ENCODE measurements at regions not wholly inside any gene's neighbourhood (a gene's known extent, or its start where the extent isn't known, plus 50 kb on each side); places are given as distances from the start of the nearest gene placed in this dataset.
"Not testable (repeated sequence)": the region's sequence is repeated elsewhere in the genome, so short reads cannot be mapped to it uniquely, and the experiment has no call there.

GRCh38 chr2:4981802-4982409 lies 710.3 kb upstream of the SOX11 start:
- ATAC-seq (no peak), DNase-seq (ENCODE audit: low read depth, low spot score) (no peak)
- no peak overlapping the region for H2AFZ ChIP-seq (ENCODE audit: low read depth, low read length, poor library complexity, severe bottlenecking)
- H3K79me2 ChIP-seq (ENCODE audit: insufficient read depth, low read length) = no peaks in the 10 kb centered on the region
- no peak overlapping the region for H3K4me2 ChIP-seq (ENCODE audit: low read length)
- H3K27me3 ChIP-seq (ENCODE audit: insufficient read depth, low read length) = no peaks in the 10 kb centered on the region
- no peaks in the 10 kb centered on the region for H3K36me3 ChIP-seq (ENCODE audit: control insufficient read depth in 1 of 2, insufficient read depth in 2 of 2, low read length in 2 of 2)
- H3K4me3 ChIP-seq (replicated peaks in 1 of 2; ENCODE audit: low read depth in 1 of 2, low read length in 2 of 2) = no peak overlapping the region
- H4K20me1 ChIP-seq (ENCODE audit: insufficient read depth) = no peaks in the 10 kb centered on the region; the same call in 1 of the 2 replicates
- no peak overlapping the region for H3K27ac ChIP-seq (ENCODE audit: low read depth, low read length)
- TF ChIP-seq CTCF (IDR thresholded peaks at IDR 0.05 in 2 of 3, conservative IDR thresholded peaks at IDR 0.05 in 1 of 3; ENCODE audit: borderline replicate concordance in 1 of 3, insufficient read depth in 1 of 3, low read depth in 2 of 3, low read length in 2 of 3) (no peak), EZH2phosphoT487 (IDR thresholded peaks at IDR 0.05; ENCODE audit: borderline replicate concordance) (no peak), RAD21 (IDR thresholded peaks at IDR 0.05; ENCODE audit: low read depth) (no peak), SP1 (IDR thresholded peaks at IDR 0.05; ENCODE audit: low read depth) (no peak), POLR2A (IDR thresholded peaks at IDR 0.05; ENCODE audit: borderline replicate concordance, extremely low read depth, insufficient read depth, insufficient read length) (no peak), ZFX (IDR thresholded peaks at IDR 0.05) (no peak), YY1 (IDR thresholded peaks at IDR 0.05; ENCODE audit: extremely low read depth, insufficient replicate concordance, low read depth, low read length) (no peak), CEBPB (IDR thresholded peaks at IDR 0.05; ENCODE audit: low read depth) (no peak), CBX3 (IDR thresholded peaks at IDR 0.05; ENCODE audit: low read depth) (no peak)
- CTCF ChIA-PET = no interaction called here
- H3K9me2 ChIP-seq (ENCODE audit: insufficient read depth) = no peaks in the 10 kb centered on the region
- H3K9me3 ChIP-seq (ENCODE audit: control insufficient read depth in 1 of 2, insufficient read depth in 1 of 2, low read depth in 1 of 2, low read length in 2 of 2) = peaks cover 11 to 12% of the 10 kb centered on the region in 2 experiments; a peak in 2 of 4 replicates
- H3K9ac ChIP-seq (ENCODE audit: low read length) = no peak overlapping the region
- intact Hi-C loops (cut with micrococcal nuclease) = no loop called here
- no peaks in the 10 kb centered on the region for H3K4me1 ChIP-seq (ENCODE audit: control insufficient read depth in 1 of 2, insufficient read depth in 2 of 2, low read length in 2 of 2)
- POLR2A ChIA-PET = no interaction called here
- RAD21 ChIA-PET (ENCODE audit: low non-redundant PET in 1 of 2, low total read pairs in 2 of 2, uncharacterized antibody in 2 of 2, unreplicated experiment in 2 of 2) = no interaction called here
- no TSS peak for BruUV-seq (replicated peaks)

GRCh38 chr2:4988444-4988843 lies 703.7 kb upstream of the SOX11 start:
- H3K4me2 ChIP-seq (ENCODE audit: low read length); H3K4me1 ChIP-seq (ENCODE audit: control insufficient read depth in 1 of 2, insufficient read depth in 2 of 2, low read length in 2 of 2); H3K79me2 ChIP-seq (ENCODE audit: insufficient read depth, low read length); H2AFZ ChIP-seq (ENCODE audit: low read depth, low read length, poor library complexity, severe bottlenecking); H3K4me3 ChIP-seq (replicated peaks in 1 of 2; ENCODE audit: low read depth in 1 of 2, low read length in 2 of 2); H4K20me1 ChIP-seq (ENCODE audit: insufficient read depth); POLR2A ChIA-PET; H3K36me3 ChIP-seq (ENCODE audit: control insufficient read depth in 1 of 2, insufficient read depth in 2 of 2, low read length in 2 of 2); H3K9me2 ChIP-seq (ENCODE audit: insufficient read depth); RAD21 ChIA-PET (ENCODE audit: low non-redundant PET in 1 of 2, low total read pairs in 2 of 2, uncharacterized antibody in 2 of 2, unreplicated experiment in 2 of 2); H3K27me3 ChIP-seq (ENCODE audit: insufficient read depth, low read length); H3K27ac ChIP-seq (ENCODE audit: low read depth, low read length); BruUV-seq (replicated peaks); DNase-seq (ENCODE audit: low read depth, low spot score); H3K9ac ChIP-seq (ENCODE audit: low read length); ATAC-seq; intact Hi-C loops (cut with micrococcal nuclease); CTCF ChIA-PET: not testable (repeated sequence)
- peaks cover 11 to 12% of the 10 kb centered on the region in 2 experiments; a peak in 2 of 4 replicates for H3K9me3 ChIP-seq (ENCODE audit: control insufficient read depth in 1 of 2, insufficient read depth in 1 of 2, low read depth in 1 of 2, low read length in 2 of 2)
